GM18907 (cell line): ENCODE measurements at regions not wholly inside any gene's neighbourhood (a gene's known extent, or its start where the extent isn't known, plus 50 kb on each side); places are given as distances from the start of the nearest gene placed in this dataset.

Experiments used
- ATAC-seq: cut with Tn5 transposase; IDR thresholded peaks from one replicate; pipeline ENCODE4 v1.9.1; 2021; ENCODE audit warnings: mild to moderate bottlenecking, moderate library complexity; ENCODE audit not compliant: unreplicated experiment

DNA sequence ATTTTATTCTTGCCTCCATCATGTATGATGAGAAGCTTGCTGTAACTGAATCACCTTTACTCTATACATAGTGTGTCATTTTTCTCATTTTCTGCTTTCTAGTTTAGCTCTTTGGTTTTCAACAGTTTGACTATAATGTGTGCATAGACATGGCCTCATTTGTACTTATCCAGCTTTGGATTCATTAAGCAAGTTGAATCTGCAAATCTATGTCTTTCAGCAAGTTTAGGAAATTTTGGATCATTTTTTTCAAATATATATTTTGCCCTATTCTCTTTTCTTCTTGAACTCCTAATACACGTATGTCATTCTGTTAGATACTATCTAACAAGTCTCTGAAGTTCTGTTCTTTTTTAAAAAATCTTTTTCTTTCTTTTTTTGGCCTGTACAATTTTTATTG is 57.8 kb downstream of the PRLHR start:
- ATAC-seq, result no peak

DNA sequence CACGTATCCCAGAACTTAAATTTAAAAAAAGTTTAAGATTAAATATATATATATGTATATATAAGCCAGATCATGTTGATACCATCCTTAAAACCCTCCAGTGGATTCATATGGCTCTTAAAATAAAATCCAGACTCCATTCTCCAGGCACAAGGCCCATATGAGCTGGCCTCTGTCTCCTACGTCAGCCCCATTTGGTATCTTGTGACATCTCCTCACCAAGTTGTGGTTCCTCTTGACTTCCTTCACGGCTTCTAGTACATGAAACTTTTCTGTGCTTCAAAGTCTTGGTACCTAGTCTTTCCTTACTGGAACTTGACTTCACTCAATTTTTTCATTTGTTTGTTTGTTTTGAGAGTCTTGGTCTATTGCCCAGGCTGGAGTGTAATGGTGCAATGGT is 61.3 kb downstream of the PRLHR start:
- no peak for ATAC-seq

GRCh38 chr10:118531105-118531852 is 64.2 kb downstream of the PRLHR start:
- ATAC-seq, result no peak

DNA sequence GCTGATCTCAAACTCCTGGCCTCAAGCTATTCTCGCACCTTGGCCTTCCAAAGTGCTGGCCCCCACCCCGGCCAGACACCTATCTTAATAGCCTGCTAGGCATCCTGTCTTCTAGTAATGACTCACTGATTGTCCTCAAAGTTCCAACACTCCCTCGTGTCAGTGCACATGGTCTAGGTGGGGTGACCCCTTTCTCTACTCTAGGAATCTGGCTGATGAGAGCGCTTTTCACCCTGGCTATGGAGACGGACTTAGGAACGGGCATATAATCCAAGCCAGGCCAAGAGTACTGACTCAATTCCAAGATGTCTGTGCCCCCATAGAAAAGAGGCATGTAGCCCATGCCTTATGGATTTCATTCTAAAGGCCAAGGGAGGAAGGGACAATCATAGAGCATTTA is 67.0 kb downstream of the PRLHR start:
- ATAC-seq, result no peak

GRCh38 chr10:118523775-118524174 is 71.7 kb downstream of the PRLHR start:
- no peak for ATAC-seq

DNA sequence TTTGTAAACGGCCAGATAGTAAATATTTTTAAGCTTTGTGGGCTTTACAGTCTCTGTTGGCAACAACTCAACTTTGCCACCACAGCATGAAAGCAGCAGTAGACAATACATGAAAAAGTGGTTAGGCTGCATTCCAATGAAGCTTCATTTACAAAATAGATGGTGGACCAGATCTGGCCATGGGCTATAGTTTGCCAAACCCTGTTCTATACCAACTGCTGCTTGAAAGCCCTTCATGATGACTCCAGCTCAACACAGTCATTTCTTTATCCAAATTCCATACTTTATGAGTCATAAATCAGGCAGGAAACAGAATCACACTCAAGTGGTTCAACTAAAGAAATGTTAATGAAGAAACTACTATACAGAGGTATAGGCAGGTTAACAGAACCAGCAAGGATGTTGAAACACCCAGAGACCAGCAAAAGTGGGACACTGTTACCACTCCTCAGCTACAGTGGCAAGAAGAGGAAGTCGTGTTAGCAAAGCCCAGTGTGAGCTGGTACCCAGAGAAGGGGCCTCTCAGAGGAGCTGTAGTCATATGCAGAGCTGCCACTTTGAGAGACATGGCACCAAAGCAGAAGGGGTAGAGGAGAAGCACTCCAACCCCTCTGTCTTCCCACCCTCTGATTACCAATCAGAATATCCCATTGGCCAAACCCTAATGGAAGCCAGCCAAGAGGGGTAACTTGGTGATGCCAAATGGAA is 72.5 kb downstream of the PRLHR start:
- ATAC-seq, result no peak

DNA sequence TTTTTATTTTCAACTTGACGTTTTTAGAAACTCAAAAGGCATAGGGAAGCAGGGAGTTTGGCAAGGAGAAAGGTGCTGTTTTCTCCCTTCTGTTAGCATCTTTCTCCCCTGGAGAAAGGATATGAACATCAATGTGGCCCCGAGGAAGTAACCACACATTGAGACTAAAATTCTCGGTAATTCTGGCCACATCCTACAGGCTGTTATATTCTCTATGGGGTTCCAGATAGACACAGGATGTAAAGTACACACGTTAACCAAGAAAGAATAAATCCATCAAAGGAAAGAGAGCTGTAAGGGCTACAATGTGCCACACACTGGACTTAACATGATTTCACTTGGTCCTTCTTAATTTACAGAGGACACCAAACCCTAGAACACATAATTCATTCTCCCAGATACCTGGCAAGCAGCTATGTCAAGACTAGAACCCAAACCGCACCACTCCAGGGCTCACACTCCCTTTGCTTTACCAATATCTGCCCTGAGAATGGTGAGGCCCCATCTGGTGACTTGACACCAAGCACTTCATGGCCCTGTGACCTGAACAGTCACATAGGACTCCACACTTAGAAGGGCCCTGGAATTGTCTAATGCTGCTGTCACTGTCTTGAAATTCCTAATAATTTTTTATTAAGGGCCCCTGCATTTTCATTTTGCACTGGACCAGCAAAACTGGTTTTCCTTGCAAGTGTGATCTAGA is 73.9 kb downstream of the PRLHR start:
- ATAC-seq, result no peak

DNA sequence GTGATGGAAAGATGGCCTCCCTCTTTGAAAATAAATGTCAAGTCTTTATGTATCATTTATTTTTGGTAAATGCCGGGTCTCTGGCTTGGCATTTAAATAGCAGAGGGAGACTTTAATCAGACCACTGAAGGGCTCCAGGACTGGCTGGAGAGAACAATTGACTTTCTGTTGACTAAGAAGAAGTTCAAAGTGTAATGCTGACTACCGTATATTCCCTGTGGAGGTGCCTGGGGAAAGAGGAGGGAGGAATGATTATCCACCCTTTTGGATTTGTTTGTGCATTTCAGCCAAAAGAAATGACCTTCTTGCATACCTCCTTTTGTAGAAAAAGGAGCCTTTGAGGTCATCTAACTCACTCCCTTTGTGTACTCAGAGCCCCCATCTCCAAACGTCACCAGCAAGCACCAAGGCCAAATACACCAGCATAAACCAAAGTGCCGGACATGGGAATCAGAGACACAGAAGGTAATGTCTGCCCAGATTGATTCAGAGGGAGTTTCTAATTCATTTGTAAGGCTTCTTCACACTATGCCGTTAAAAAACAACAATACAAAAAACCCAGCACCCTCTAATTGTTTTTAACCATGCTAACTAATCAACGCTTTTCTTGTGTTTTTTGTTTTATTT is 75.2 kb downstream of the PRLHR start:
- no peak for ATAC-seq

- ATAC-seq, result no peak
Observed at GRCh38 chr10:118518095-118518494, 77.4 kb downstream of the PRLHR start.

DNA sequence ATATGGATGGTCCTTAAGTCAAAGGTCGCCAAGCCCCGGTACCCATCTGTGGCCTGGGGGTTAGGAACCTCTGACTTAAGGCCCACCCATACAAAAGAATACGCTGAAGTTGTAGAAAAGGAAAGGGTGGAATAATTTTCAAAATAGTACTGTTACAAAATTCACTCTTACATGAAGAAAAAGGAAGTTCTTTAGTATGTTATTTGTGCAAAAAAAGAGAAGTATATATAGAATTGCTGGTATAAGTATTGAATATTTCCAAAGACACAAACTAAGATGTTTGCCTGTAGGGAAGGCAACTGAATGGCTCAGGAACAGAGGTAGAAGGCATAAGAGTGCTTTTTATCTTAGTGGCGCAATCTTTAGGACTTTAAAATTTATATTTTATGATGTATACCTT is 78.7 kb downstream of the PRLHR start:
- no peak for ATAC-seq

DNA sequence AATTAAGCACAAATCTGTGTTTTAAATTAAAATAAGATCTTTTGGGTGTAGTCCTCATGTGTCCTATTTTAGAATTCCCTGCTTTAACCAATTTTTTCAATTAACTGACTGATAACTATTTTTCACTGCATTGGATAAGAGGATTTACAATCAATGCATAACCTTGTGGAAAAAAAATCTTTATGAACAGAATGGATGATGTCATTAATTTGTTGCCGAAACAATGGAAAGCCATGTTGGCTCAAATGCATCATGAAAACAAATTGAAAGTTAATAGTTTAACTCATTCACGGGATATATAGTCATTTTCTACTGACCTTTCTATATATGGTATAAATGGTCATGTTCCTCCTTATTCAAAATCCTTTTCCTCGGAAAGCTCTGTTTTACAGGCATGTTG is 82.3 kb downstream of the PRLHR start:
- no peak for ATAC-seq

DNA sequence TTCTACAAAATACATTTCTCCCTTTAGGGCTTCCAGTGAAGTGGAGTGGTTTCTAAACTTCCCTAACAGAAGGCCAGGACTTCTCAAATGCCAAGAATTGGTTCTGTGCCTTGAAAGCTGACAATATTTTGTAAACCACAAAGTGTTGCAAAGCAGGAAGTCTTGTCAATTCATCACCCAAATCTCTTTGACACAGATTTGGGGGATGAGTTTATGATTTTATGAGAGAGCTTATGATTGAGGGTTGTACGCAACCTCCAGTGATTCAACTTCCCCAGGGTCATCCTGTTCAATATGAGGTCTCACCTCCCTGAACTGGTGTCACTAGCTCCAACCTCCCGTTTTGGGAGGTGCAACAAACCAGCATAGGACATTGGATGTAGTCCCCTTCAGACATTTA is 83.7 kb downstream of the PRLHR start:
- ATAC-seq, result no peak

DNA sequence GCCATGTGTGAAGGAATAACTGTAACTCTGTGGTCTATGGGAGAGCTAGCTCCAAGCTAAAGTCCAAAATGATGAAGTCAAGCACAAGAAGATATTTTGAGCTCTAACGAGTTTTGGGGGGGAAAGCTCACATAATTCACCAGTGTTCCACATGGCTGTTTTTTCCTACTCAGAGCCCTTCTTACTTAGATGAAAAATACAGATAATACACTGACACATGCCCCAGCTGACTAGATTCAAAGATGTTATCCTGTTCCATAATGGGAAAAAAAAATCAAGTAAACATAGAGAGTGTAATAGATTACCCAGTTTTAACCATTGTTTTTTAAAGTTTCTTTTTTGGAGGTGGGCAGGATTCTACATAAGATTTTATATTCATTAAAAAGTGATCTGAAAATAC is 86.6 kb downstream of the PRLHR start:
- ATAC-seq, result no peak

GRCh38 chr10:118508355-118508754 is 87.1 kb downstream of the PRLHR start:
- no peak for ATAC-seq

DNA sequence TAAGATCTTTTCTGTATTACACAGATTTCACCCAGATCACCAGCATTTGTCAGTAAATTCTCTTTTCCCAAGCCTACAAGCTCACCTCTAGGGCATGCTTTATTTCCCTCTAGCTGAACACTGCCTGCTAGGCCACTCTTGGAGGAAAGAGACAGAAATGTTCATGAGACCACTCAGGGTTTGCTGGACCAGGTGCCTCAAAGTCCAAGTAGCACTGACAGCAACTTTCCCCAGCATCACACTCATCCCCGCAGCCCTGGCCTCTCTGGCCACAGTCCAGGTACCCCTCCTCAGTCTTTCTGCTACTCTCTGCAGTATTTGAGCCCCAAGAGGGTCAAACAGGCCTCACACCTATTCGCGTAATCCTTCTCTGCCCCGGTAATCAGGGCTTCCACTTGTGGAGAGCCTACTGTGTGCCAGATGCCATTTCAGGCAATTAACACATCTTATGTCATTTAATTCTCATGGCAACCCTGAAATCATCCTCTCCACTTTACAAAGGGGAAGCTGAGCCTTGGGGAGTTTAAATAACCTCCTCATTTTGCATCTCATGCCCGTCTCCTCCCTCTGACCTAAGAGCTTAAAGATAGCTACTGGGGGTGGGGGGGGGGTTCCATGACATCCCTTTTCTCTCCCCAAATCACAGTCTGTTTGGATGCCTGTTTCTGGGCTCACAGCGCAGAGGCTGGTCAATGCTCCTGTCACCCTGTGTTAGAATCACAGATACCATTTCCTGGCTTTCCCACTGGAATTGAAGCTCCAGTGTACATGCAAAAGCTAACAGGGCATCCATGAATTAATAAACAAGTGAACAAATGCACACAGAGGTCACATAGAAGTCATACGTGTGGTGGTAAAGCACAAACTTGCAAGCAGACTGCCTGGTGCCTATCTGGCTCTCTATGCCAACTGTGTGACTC is 88.5 kb downstream of the PRLHR start:
- no peak for ATAC-seq

- no peak for ATAC-seq
Observed at GRCh38 chr10:118505363-118505762, 90.1 kb downstream of the PRLHR start.

- no peak for ATAC-seq
Observed at GRCh38 chr10:118504467-118505205, 90.8 kb downstream of the PRLHR start.

GRCh38 chr10:118504044-118504443 is 91.4 kb downstream of the PRLHR start:
- no peak for ATAC-seq

- ATAC-seq, result no peak
Observed at GRCh38 chr10:118503192-118503591, 92.3 kb downstream of the PRLHR start.
